ENCODE measurements at regions not wholly inside any gene's neighbourhood (a gene's known extent, or its start where the extent isn't known, plus 50 kb on each side); places are given as distances from the start of the nearest gene placed in this dataset.
"Not testable (repeated sequence)": the region's sequence is repeated elsewhere in the genome, so short reads cannot be mapped to it uniquely, and the experiment has no call there.

- POLR2A ChIA-PET: no interaction called here
- ATAC-seq (ENCODE audit: low read depth) (no peak), DNase-seq (no peak)
- Mint-ChIP-seq H3K4me1 (no peaks in the 10 kb centered on the region), H3K4me3 (no peak overlapping the region), H3K27ac (no peak overlapping the region), H3K9me3 (no peaks in the 10 kb centered on the region), H3K36me3 (no peaks in the 10 kb centered on the region), H3K27me3 (no peaks in the 10 kb centered on the region)
Measured at GRCh38 chr5:117379521-117379920, 804.9 kb upstream of the SEMA6A start.

- no peak overlapping the region for H3K27ac Mint-ChIP-seq
- ATAC-seq (ENCODE audit: low read depth) (no peak), DNase-seq (no peak)
- POLR2A ChIA-PET: no interaction called here
- no peaks in the 10 kb centered on the region for H3K4me1 Mint-ChIP-seq
- no peaks in the 10 kb centered on the region for H3K9me3 Mint-ChIP-seq
- no peaks in the 10 kb centered on the region for H3K27me3 Mint-ChIP-seq
- H3K4me3 Mint-ChIP-seq: no peak overlapping the region
- no peaks in the 10 kb centered on the region for H3K36me3 Mint-ChIP-seq
Measured at GRCh38 chr5:117376748-117377147, 802.1 kb upstream of the SEMA6A start.

- POLR2A ChIA-PET: no interaction called here
- Mint-ChIP-seq H3K4me3 (no peak overlapping the region), H3K4me1 (no peaks in the 10 kb centered on the region), H3K9me3 (no peaks in the 10 kb centered on the region), H3K36me3 (no peaks in the 10 kb centered on the region), H3K27ac (no peak overlapping the region), H3K27me3 (no peaks in the 10 kb centered on the region)
- DNase-seq (no peak), ATAC-seq (ENCODE audit: low read depth) (no peak)
Measured at GRCh38 chr5:117359895-117360294, 785.3 kb upstream of the SEMA6A start.

- no peak overlapping the region for H3K27ac Mint-ChIP-seq
- ATAC-seq (ENCODE audit: low read depth): no peak
- DNase-seq: no peak
- H3K36me3 Mint-ChIP-seq: no peaks in the 10 kb centered on the region
- no peak overlapping the region for H3K4me3 Mint-ChIP-seq
- H3K4me1 Mint-ChIP-seq: no peaks in the 10 kb centered on the region
- POLR2A ChIA-PET: no interaction called here
- no peaks in the 10 kb centered on the region for H3K27me3 Mint-ChIP-seq
- no peaks in the 10 kb centered on the region for H3K9me3 Mint-ChIP-seq
Measured at GRCh38 chr5:117357886-117358285, 783.3 kb upstream of the SEMA6A start.

GRCh38 chr5:117347280-117347679 is 772.7 kb upstream of the SEMA6A start:
- Mint-ChIP-seq H3K9me3 (peaks cover 2% of the 10 kb centered on the region), H3K4me3 (no peak overlapping the region), H3K4me1 (no peaks in the 10 kb centered on the region), H3K36me3 (no peaks in the 10 kb centered on the region), H3K27me3 (no peaks in the 10 kb centered on the region), H3K27ac (no peak overlapping the region)
- no peak for DNase-seq
- POLR2A ChIA-PET: no interaction called here
- no peak for ATAC-seq (ENCODE audit: low read depth)

GRCh38 chr5:117343726-117344125 is 769.1 kb upstream of the SEMA6A start:
- H3K4me3 Mint-ChIP-seq; DNase-seq; ATAC-seq (ENCODE audit: low read depth); H3K4me1 Mint-ChIP-seq; POLR2A ChIA-PET; H3K9me3 Mint-ChIP-seq; H3K27me3 Mint-ChIP-seq; H3K36me3 Mint-ChIP-seq; H3K27ac Mint-ChIP-seq: not testable (repeated sequence)

- ATAC-seq (ENCODE audit: low read depth) (no peak), DNase-seq (no peak)
- Mint-ChIP-seq H3K27me3 (no peaks in the 10 kb centered on the region), H3K27ac (no peak overlapping the region), H3K4me1 (no peaks in the 10 kb centered on the region), H3K9me3 (no peaks in the 10 kb centered on the region), H3K4me3 (no peak overlapping the region), H3K36me3 (no peaks in the 10 kb centered on the region)
- POLR2A ChIA-PET: no interaction called here
Measured at GRCh38 chr5:117337064-117337749, 762.6 kb upstream of the SEMA6A start.

GRCh38 chr5:117336208-117336607 is 761.6 kb upstream of the SEMA6A start:
- Mint-ChIP-seq H3K27me3 (no peaks in the 10 kb centered on the region), H3K4me1 (no peaks in the 10 kb centered on the region), H3K4me3 (no peak overlapping the region), H3K9me3 (peaks cover 3% of the 10 kb centered on the region), H3K27ac (no peak overlapping the region), H3K36me3 (no peaks in the 10 kb centered on the region)
- DNase-seq (no peak), ATAC-seq (ENCODE audit: low read depth) (no peak)
- POLR2A ChIA-PET: no interaction called here

- no peak for ATAC-seq (ENCODE audit: low read depth)
- POLR2A ChIA-PET: no interaction called here
- no peaks in the 10 kb centered on the region for H3K4me1 Mint-ChIP-seq
- H3K27me3 Mint-ChIP-seq: no peaks in the 10 kb centered on the region
- H3K4me3 Mint-ChIP-seq: no peak overlapping the region
- no peaks in the 10 kb centered on the region for H3K36me3 Mint-ChIP-seq
- H3K9me3 Mint-ChIP-seq: peaks cover 3% of the 10 kb centered on the region
- no peak for DNase-seq
- H3K27ac Mint-ChIP-seq: no peak overlapping the region
Measured at GRCh38 chr5:117333011-117333410, 758.4 kb upstream of the SEMA6A start.

- Mint-ChIP-seq H3K36me3 (no peaks in the 10 kb centered on the region), H3K27me3 (no peaks in the 10 kb centered on the region), H3K4me3 (no peak overlapping the region), H3K9me3 (peaks cover 3% of the 10 kb centered on the region), H3K27ac (no peak overlapping the region), H3K4me1 (no peaks in the 10 kb centered on the region)
- POLR2A ChIA-PET: no interaction called here
- DNase-seq (no peak), ATAC-seq (ENCODE audit: low read depth) (no peak)
Measured at GRCh38 chr5:117332341-117332740, 757.7 kb upstream of the SEMA6A start.

- H3K36me3 Mint-ChIP-seq: no peaks in the 10 kb centered on the region
- H3K4me3 Mint-ChIP-seq: no peak overlapping the region
Measured at GRCh38 chr5:117327511-117327910, 752.9 kb upstream of the SEMA6A start.

GRCh38 chr5:117326997-117327396 is 752.4 kb upstream of the SEMA6A start:
- ATAC-seq (ENCODE audit: low read depth): no peak
- H3K27ac Mint-ChIP-seq: no peak overlapping the region
- peaks cover 10% of the 10 kb centered on the region for H3K9me3 Mint-ChIP-seq
- no peak overlapping the region for H3K4me3 Mint-ChIP-seq
- no peaks in the 10 kb centered on the region for H3K4me1 Mint-ChIP-seq
- DNase-seq: no peak
- POLR2A ChIA-PET: no interaction called here
- H3K27me3 Mint-ChIP-seq: no peaks in the 10 kb centered on the region
- no peaks in the 10 kb centered on the region for H3K36me3 Mint-ChIP-seq

More at GRCh38 chr5:117327511-117327910, 752.9 kb upstream of the SEMA6A start:
- POLR2A ChIA-PET: no interaction called here
- ATAC-seq (ENCODE audit: low read depth): no peak
- Mint-ChIP-seq H3K27me3 (no peaks in the 10 kb centered on the region), H3K27ac (no peak overlapping the region), H3K9me3 (peaks cover 10% of the 10 kb centered on the region), H3K4me1 (no peaks in the 10 kb centered on the region)
- DNase-seq: no peak

- Mint-ChIP-seq H3K9me3 (no peaks in the 10 kb centered on the region), H3K27ac (no peak overlapping the region), H3K4me1 (no peaks in the 10 kb centered on the region), H3K27me3 (no peaks in the 10 kb centered on the region), H3K36me3 (no peaks in the 10 kb centered on the region), H3K4me3 (no peak overlapping the region)
- POLR2A ChIA-PET: no interaction called here
- DNase-seq: no peak
- no peak for ATAC-seq (ENCODE audit: low read depth)
Measured at GRCh38 chr5:117318528-117318927, 743.9 kb upstream of the SEMA6A start.

GRCh38 chr5:117315170-117315569 is 740.5 kb upstream of the SEMA6A start:
- Mint-ChIP-seq H3K4me3 (no peak overlapping the region), H3K9me3 (peaks cover 2% of the 10 kb centered on the region), H3K27ac (no peak overlapping the region), H3K36me3 (no peaks in the 10 kb centered on the region), H3K27me3 (no peaks in the 10 kb centered on the region), H3K4me1 (no peaks in the 10 kb centered on the region)
- POLR2A ChIA-PET: no interaction called here
- ATAC-seq (ENCODE audit: low read depth) (no peak), DNase-seq (no peak)
